H9 (cell line): ENCODE measurements at regions not wholly inside any gene's neighbourhood (a gene's known extent, or its start where the extent isn't known, plus 50 kb on each side); places are given as distances from the start of the nearest gene placed in this dataset.

Source experiments
- DNase-seq: peaks from one replicate; pipeline ENCODE4 v3.0.0-alpha.2; 2017
- H2AFZ ChIP-seq: one replicate; pipeline ENCODE4 v1.6.1; 2013; ENCODE audit warnings: mild to moderate bottlenecking, low read length, control low read depth, moderate library complexity
- H2AK5ac ChIP-seq: 2 replicates; pipeline ENCODE4 v1.6.1; 2013; ENCODE audit warnings: low read length, control low read depth, mixed read lengths; ENCODE audit not compliant: insufficient read length
- H2BK120ac ChIP-seq: one replicate; pipeline ENCODE4 v1.6.1; 2013; ENCODE audit warnings: low read depth, mild to moderate bottlenecking, low read length, control low read depth, inconsistent platforms; ENCODE audit not compliant: poor library complexity, severe bottlenecking
- H2BK12ac ChIP-seq: 2 replicates; pipeline ENCODE4 v1.6.1; 2013; ENCODE audit warnings: low read length, control low read depth, mixed read lengths, low read depth; ENCODE audit not compliant: insufficient read length
- H2BK15ac ChIP-seq: 2 replicates; pipeline ENCODE4 v1.6.1; 2013; ENCODE audit warnings: low read depth, low read length, control low read depth
- H2BK20ac ChIP-seq: one replicate; pipeline ENCODE4 v1.6.1; 2013; ENCODE audit warnings: low read depth, mild to moderate bottlenecking, low read length, control low read depth, inconsistent platforms; ENCODE audit not compliant: poor library complexity, severe bottlenecking
- H2BK5ac ChIP-seq: 2 replicates; pipeline ENCODE4 v1.6.1; 2013; ENCODE audit warnings: low read length, control low read depth, mixed read lengths; ENCODE audit not compliant: insufficient read length
- H3K14ac ChIP-seq: 2 replicates; pipeline ENCODE4 v1.6.1; 2013; ENCODE audit warnings: low read length, control low read depth; ENCODE audit not compliant: insufficient read depth
- H3K18ac ChIP-seq: 2 replicates; pipeline ENCODE4 v1.6.1; 2013; ENCODE audit warnings: low read depth, mild to moderate bottlenecking, mixed read lengths, low read length, control low read depth; ENCODE audit not compliant: insufficient read length
- H3K23ac ChIP-seq: 2 replicates; pipeline ENCODE4 v1.6.1; 2013; ENCODE audit warnings: low read length, control low read depth, mixed read lengths, low read depth; ENCODE audit not compliant: insufficient read length
- H3K23me2 ChIP-seq: 2 replicates; pipeline ENCODE4 v1.6.1; 2013; ENCODE audit warnings: low read depth, mild to moderate bottlenecking, mixed read lengths, low read length, control low read depth; ENCODE audit not compliant: insufficient read length, poor library complexity, severe bottlenecking
- H3K27ac ChIP-seq: 2 replicates; pipeline ENCODE4 v1.5.1; 2013; ENCODE audit warnings: low read length, control low read depth, mixed read lengths, low read depth; ENCODE audit not compliant: insufficient read length
- H3K27me3 ChIP-seq: 2 replicates; pipeline ENCODE4 v1.6.1; 2013; ENCODE audit warnings: low read length, control low read depth, inconsistent platforms; ENCODE audit not compliant: insufficient read depth
- H3K4ac ChIP-seq: 2 replicates; pipeline ENCODE4 v1.6.1; 2013; ENCODE audit warnings: low read depth, mild to moderate bottlenecking, control low read depth, inconsistent platforms, low read length, moderate library complexity
- H3K4me1 ChIP-seq: 2 replicates; pipeline ENCODE4 v1.6.1; 2013; ENCODE audit warnings: low read length, control low read depth, inconsistent platforms; ENCODE audit not compliant: insufficient read depth
- H3K4me2 ChIP-seq: 2 replicates; pipeline ENCODE4 v1.6.1; 2013; ENCODE audit warnings: low read length, control low read depth, mixed read lengths; ENCODE audit not compliant: insufficient read length, insufficient read depth
- H3K56ac ChIP-seq: 2 replicates; pipeline ENCODE4 v1.6.1; 2013; ENCODE audit warnings: low read depth, mild to moderate bottlenecking, mixed read lengths, low read length, control low read depth; ENCODE audit not compliant: insufficient read length
- H3K79me1 ChIP-seq: 2 replicates; pipeline ENCODE4 v1.6.1; 2013; ENCODE audit warnings: low read depth, mild to moderate bottlenecking, moderate library complexity, low read length, control low read depth, inconsistent platforms; ENCODE audit not compliant: insufficient read depth, poor library complexity, severe bottlenecking
- H3K79me2 ChIP-seq: 2 replicates; pipeline ENCODE4 v1.6.1; 2013; ENCODE audit warnings: low read length, control low read depth, inconsistent platforms; ENCODE audit not compliant: insufficient read depth
- H3K9ac ChIP-seq: 2 replicates; pipeline ENCODE4 v1.6.1; 2013; ENCODE audit warnings: low read length, control low read depth, mixed read lengths; ENCODE audit not compliant: insufficient read length; ENCODE audit errors: extremely low read depth
- H3K9me3 ChIP-seq: one replicate; pipeline ENCODE4 v1.6.1; 2013; ENCODE audit warnings: low read depth, low read length, inconsistent platforms; ENCODE audit not compliant: control insufficient read depth
- H3T11ph ChIP-seq: one replicate; pipeline ENCODE4 v1.6.1; 2013; ENCODE audit warnings: mild to moderate bottlenecking, low read length, control low read depth, inconsistent platforms
- H4K20me1 ChIP-seq: one replicate; pipeline ENCODE4 v1.6.1; 2013; ENCODE audit not compliant: control insufficient read depth, insufficient read length, insufficient read depth
- H4K5ac ChIP-seq: 2 replicates; pipeline ENCODE4 v1.6.1; 2013; ENCODE audit warnings: low read depth, mild to moderate bottlenecking, mixed read lengths, low read length, control low read depth; ENCODE audit not compliant: insufficient read length
- H4K8ac ChIP-seq: replicated peaks from 2 replicates; pipeline ENCODE4 v1.6.1; 2013; ENCODE audit warnings: low read length, control low read depth, mixed read lengths, low read depth; ENCODE audit not compliant: insufficient read length
- H4K91ac ChIP-seq: 2 replicates; pipeline ENCODE4 v1.6.1; 2013; ENCODE audit warnings: low read depth, mild to moderate bottlenecking, moderate library complexity, mixed read lengths, low read length, control low read depth; ENCODE audit not compliant: insufficient read length
- H3K27ac Mint-ChIP-seq, 3 experiments: 2 replicates in 2 of 3; 3 replicates in 1 of 3; pipeline ENCODE4 v1.8.0; 2020 to 2021; ENCODE audit warnings: mixed read lengths in 3 of 3, mild to moderate bottlenecking in 1 of 3, moderate library complexity in 1 of 3
- H3K27me3 Mint-ChIP-seq: 2 replicates; pipeline ENCODE4 v1.8.0; 2021; ENCODE audit warnings: low read depth, mild to moderate bottlenecking, moderate library complexity, mixed read lengths
- H3K36me3 Mint-ChIP-seq, 3 experiments: 2 replicates in 2 of 3; 3 replicates in 1 of 3; pipeline ENCODE4 v1.8.0; 2020 to 2021; ENCODE audit warnings: low read depth in 3 of 3, mixed read lengths in 3 of 3; ENCODE audit not compliant: insufficient read depth in 1 of 3
- H3K4me1 Mint-ChIP-seq, 2 experiments: 2 replicates each; pipeline ENCODE4 v1.8.0; 2020; ENCODE audit warnings: mixed read lengths in 2 of 2
- H3K4me3 Mint-ChIP-seq, 2 experiments: 2 replicates in 1 of 2; 3 replicates in 1 of 2; pipeline ENCODE4 v1.8.0; 2020 to 2021; ENCODE audit warnings: mild to moderate bottlenecking in 2 of 2, mixed read lengths in 2 of 2, moderate library complexity in 1 of 2
- H3K9me3 Mint-ChIP-seq, 2 experiments: 2 replicates in 1 of 2; 3 replicates in 1 of 2; pipeline ENCODE4 v1.8.0; 2020; ENCODE audit warnings: mild to moderate bottlenecking in 2 of 2, mixed read lengths in 2 of 2, moderate library complexity in 1 of 2
- WGBS: extraction: QIAGEN DNeasy Blood & Tissue Kit; methylation state at CpG from one replicate; pipeline ENCODE4 v1.1.7; 2013; ENCODE audit warnings: missing lambda C conversion rate, low lambda C conversion rate, mixed read lengths; ENCODE audit not compliant: insufficient read length; ENCODE audit errors: extremely low coverage; 5-methylcytosine and 5-hydroxymethylcytosine counted together
- TF ChIP-seq, protein P1 (sequence below): fragments of 200-600 bp; sonication (generic); conservative IDR thresholded peaks from 3 replicates; pipeline ENCODE4 v1.8.0; 2021; ENCODE audit warnings: antibody characterized with exemption, mild to moderate bottlenecking

DNA sequence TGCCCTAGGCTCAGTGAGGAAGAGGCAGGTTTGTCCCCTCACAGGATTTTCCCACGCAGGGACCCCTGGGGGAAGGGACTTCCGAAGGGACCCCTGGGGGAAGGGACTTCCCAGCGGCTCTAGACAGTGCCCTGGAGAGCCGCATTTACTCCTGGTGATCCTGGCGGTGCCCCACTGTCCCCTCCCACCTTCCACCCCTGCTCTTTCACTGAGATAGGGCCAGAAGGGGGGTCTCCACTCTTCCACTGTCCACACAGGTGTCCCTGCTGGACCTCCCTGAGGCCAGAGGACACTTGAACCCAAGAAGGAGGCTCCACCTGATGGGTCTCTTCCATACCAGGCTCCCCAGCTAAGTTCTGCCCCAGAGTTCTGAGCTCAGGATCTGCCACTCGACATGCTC lies 1333.9 kb downstream of the BRD1 start:
- H4K91ac ChIP-seq, result no peak overlapping the region
- H2AFZ ChIP-seq, result no peak overlapping the region
- no peak overlapping the region; a peak in 1 of 7 replicates for H3K27ac Mint-ChIP-seq
- H3K14ac ChIP-seq, result 0 out of 2 replicates have a peak overlapping the region, but pooled peaks have one; percentile 16
- no peaks in the 10 kb centered on the region for H3K9me3 Mint-ChIP-seq
- H4K20me1 ChIP-seq, result no peaks in the 10 kb centered on the region
- H2BK12ac ChIP-seq, result no peak overlapping the region
- peaks cover 18% of the 10 kb centered on the region for H3K27me3 Mint-ChIP-seq
- H3K4me2 ChIP-seq, result no peak overlapping the region
- H3K4me1 Mint-ChIP-seq, result peaks cover 36 to 51% of the 10 kb centered on the region in 2 experiments
- no peaks in the 10 kb centered on the region for H3K27me3 ChIP-seq
- WGBS, result no CpG with 5 or more reads among the region's 6 CpGs
- no peak overlapping the region for H3K4me3 Mint-ChIP-seq
- H3K4ac ChIP-seq, result no peak overlapping the region
- no peak overlapping the region for H3K27ac ChIP-seq
- H2BK5ac ChIP-seq, result no peak overlapping the region
- H2AK5ac ChIP-seq, result no peak overlapping the region
- H2BK120ac ChIP-seq, result no peak overlapping the region
- H3K23ac ChIP-seq, result no peak overlapping the region
- peaks cover 10% of the 10 kb centered on the region; the same call in 1 of the 2 replicates for H3K79me2 ChIP-seq
- H3K4me1 ChIP-seq, result no peaks in the 10 kb centered on the region; the same call in 1 of the 2 replicates
- H4K5ac ChIP-seq, result no peak overlapping the region
- peaks cover 17% of the 10 kb centered on the region for H3K23me2 ChIP-seq
- no peak overlapping the region for H2BK20ac ChIP-seq
- no peak overlapping the region for H3K56ac ChIP-seq
- DNase-seq, result peak; percentile 22
- H4K8ac ChIP-seq, result no peak overlapping the region
- H3T11ph ChIP-seq, result no peak overlapping the region
- H3K79me1 ChIP-seq, result peaks cover 3% of the 10 kb centered on the region
- no peak overlapping the region for H3K18ac ChIP-seq
- H3K36me3 Mint-ChIP-seq, result peaks cover 0 to 10% (median 4%) of the 10 kb centered on the region in 3 experiments; a peak in 2 of 7 replicates
- TF ChIP-seq, protein P1, sequence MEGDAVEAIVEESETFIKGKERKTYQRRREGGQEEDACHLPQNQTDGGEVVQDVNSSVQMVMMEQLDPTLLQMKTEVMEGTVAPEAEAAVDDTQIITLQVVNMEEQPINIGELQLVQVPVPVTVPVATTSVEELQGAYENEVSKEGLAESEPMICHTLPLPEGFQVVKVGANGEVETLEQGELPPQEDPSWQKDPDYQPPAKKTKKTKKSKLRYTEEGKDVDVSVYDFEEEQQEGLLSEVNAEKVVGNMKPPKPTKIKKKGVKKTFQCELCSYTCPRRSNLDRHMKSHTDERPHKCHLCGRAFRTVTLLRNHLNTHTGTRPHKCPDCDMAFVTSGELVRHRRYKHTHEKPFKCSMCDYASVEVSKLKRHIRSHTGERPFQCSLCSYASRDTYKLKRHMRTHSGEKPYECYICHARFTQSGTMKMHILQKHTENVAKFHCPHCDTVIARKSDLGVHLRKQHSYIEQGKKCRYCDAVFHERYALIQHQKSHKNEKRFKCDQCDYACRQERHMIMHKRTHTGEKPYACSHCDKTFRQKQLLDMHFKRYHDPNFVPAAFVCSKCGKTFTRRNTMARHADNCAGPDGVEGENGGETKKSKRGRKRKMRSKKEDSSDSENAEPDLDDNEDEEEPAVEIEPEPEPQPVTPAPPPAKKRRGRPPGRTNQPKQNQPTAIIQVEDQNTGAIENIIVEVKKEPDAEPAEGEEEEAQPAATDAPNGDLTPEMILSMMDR, result no peak
- no peaks in the 10 kb centered on the region for H3K9me3 ChIP-seq
- H3K9ac ChIP-seq, result no peak overlapping the region
- H2BK15ac ChIP-seq, result no peak overlapping the region
